OCI-LY3 (cell line): ENCODE measurements at regions not wholly inside any gene's neighbourhood (a gene's known extent, or its start where the extent isn't known, plus 50 kb on each side); places are given as distances from the start of the nearest gene placed in this dataset.

Experiments used
- H2AFZ ChIP-seq: fragments of 200-600, 300-600 bp; shearing (Covaris generic); 2 replicates; pipeline ENCODE4 v1.6.0; 2014; ENCODE audit warnings: antibody characterized with exemption, low read depth, low read length
- H3K27ac ChIP-seq: fragments of 200-600, 300-600 bp; sonication (generic); 2 replicates; pipeline ENCODE4 v1.5.1; 2014; ENCODE audit warnings: mild to moderate bottlenecking, low read length, moderate library complexity, mixed read lengths
- H3K27me3 ChIP-seq: fragments of 200-600, 300-600 bp; sonication (generic); 2 replicates; pipeline ENCODE4 v1.6.1; 2014; ENCODE audit warnings: low read depth, low read length, mixed read lengths
- H3K36me3 ChIP-seq: fragments of 200-600, 300-600 bp; sonication (generic); replicated peaks from 2 replicates; pipeline ENCODE3; 2014; ENCODE audit warnings: low read depth, low read length, mixed read lengths
- H3K4me1 ChIP-seq: fragments of 300-600, 200-600 bp; sonication (generic); 2 replicates; pipeline ENCODE4 v1.6.1; 2014; ENCODE audit warnings: low read length, mixed read lengths
- H3K4me2 ChIP-seq: fragments of 200-600, 300-600 bp; sonication (generic); 2 replicates; pipeline ENCODE4 v1.6.1; 2014; ENCODE audit warnings: low read length, mixed read lengths
- H3K4me3 ChIP-seq: fragments of 300-600, 200-600 bp; sonication (generic); 2 replicates; pipeline ENCODE4 v1.5.1; 2014; ENCODE audit warnings: antibody characterized with exemption, mild to moderate bottlenecking, low read length, moderate library complexity
- H3K79me2 ChIP-seq: fragments of 300-600, 200-600 bp; shearing (Covaris generic); 2 replicates; pipeline ENCODE4 v1.6.1; 2014; ENCODE audit warnings: mild to moderate bottlenecking, low read length, mixed read lengths
- H3K9ac ChIP-seq: fragments of 300-600, 200-600 bp; shearing (Covaris generic); 2 replicates; pipeline ENCODE4 v1.6.0; 2014; ENCODE audit warnings: mild to moderate bottlenecking, low read length, moderate library complexity
- H3K9me3 ChIP-seq: fragments of 200-600, 300-600 bp; shearing (Covaris generic); 2 replicates; pipeline ENCODE4 v1.6.1; 2014; ENCODE audit warnings: low read length, mixed read lengths; ENCODE audit not compliant: insufficient read depth
- H4K20me1 ChIP-seq: fragments of 200-600, 300-600 bp; sonication (generic); 2 replicates; pipeline ENCODE4 v1.6.1; 2016; ENCODE audit warnings: low read length, mixed read lengths; ENCODE audit not compliant: insufficient read depth
- CTCF ChIP-seq: fragments of 200-600, 300-600 bp; sonication (generic); IDR thresholded peaks from 2 replicates; pipeline ENCODE4 v1.5.1; 2014; ENCODE audit warnings: antibody characterized with exemption, low read length, low read depth
- EZH2phosphoT487 ChIP-seq: fragments of 200-600 bp; shearing (Covaris generic); IDR thresholded peaks from 2 replicates; pipeline ENCODE4 v1.6.1; 2018; ENCODE audit warnings: antibody characterized with exemption, mixed run types, low read depth

- no peaks in the 10 kb centered on the region for H3K79me2 ChIP-seq
- peaks cover 7% of the 10 kb centered on the region for H3K27me3 ChIP-seq
- TF ChIP-seq CTCF (no peak), EZH2phosphoT487 (no peak)
- H3K4me3 ChIP-seq: no peak overlapping the region
- peaks cover 9% of the 10 kb centered on the region for H3K4me1 ChIP-seq
- no peak overlapping the region for H2AFZ ChIP-seq
- H3K36me3 ChIP-seq: no peaks in the 10 kb centered on the region
- no peak overlapping the region for H3K9ac ChIP-seq
- no peaks in the 10 kb centered on the region for H4K20me1 ChIP-seq
- no peak overlapping the region for H3K4me2 ChIP-seq
- no peak overlapping the region for H3K27ac ChIP-seq
- no peaks in the 10 kb centered on the region for H3K9me3 ChIP-seq
These were observed 183.7 kb upstream of the STXBP6 start for GRCh38 chr14:25233613-25234012.

GRCh38 chr14:25231004-25231403, 181.1 kb upstream of the STXBP6 start:
- Histone ChIP-seq H3K27me3 (peaks cover 7% of the 10 kb centered on the region), H3K4me3 (no peak overlapping the region), H3K27ac (no peak overlapping the region), H3K9me3 (no peaks in the 10 kb centered on the region), H3K36me3 (no peaks in the 10 kb centered on the region), H4K20me1 (no peaks in the 10 kb centered on the region), H3K4me2 (no peak overlapping the region), H3K4me1 (no peaks in the 10 kb centered on the region), H3K9ac (no peak overlapping the region), H3K79me2 (no peaks in the 10 kb centered on the region), H2AFZ (no peak overlapping the region)
- TF ChIP-seq CTCF: no peak
- TF ChIP-seq EZH2phosphoT487: no peak

GRCh38 chr14:25226214-25226613, 176.3 kb upstream of the STXBP6 start:
- H3K27ac ChIP-seq: no peak overlapping the region
- no peak overlapping the region for H3K4me2 ChIP-seq
- no peaks in the 10 kb centered on the region for H3K79me2 ChIP-seq
- no peaks in the 10 kb centered on the region for H4K20me1 ChIP-seq
- H3K27me3 ChIP-seq: peaks cover 29% of the 10 kb centered on the region
- H3K36me3 ChIP-seq: no peaks in the 10 kb centered on the region
- no peaks in the 10 kb centered on the region for H3K9me3 ChIP-seq
- H2AFZ ChIP-seq: no peak overlapping the region
- no peak overlapping the region for H3K9ac ChIP-seq
- TF ChIP-seq CTCF (no peak), EZH2phosphoT487 (no peak)
- H3K4me1 ChIP-seq: no peaks in the 10 kb centered on the region
- H3K4me3 ChIP-seq: no peak overlapping the region

GRCh38 chr14:25222256-25222655, 172.3 kb upstream of the STXBP6 start:
- H3K9me3 ChIP-seq: no peaks in the 10 kb centered on the region
- H3K79me2 ChIP-seq: no peaks in the 10 kb centered on the region
- H2AFZ ChIP-seq: no peak overlapping the region
- TF ChIP-seq CTCF (no peak), EZH2phosphoT487 (no peak)
- no peak overlapping the region for H3K4me2 ChIP-seq
- H3K36me3 ChIP-seq: no peaks in the 10 kb centered on the region
- H3K9ac ChIP-seq: no peak overlapping the region
- H3K27me3 ChIP-seq: peaks cover 32% of the 10 kb centered on the region
- no peaks in the 10 kb centered on the region for H4K20me1 ChIP-seq
- H3K4me3 ChIP-seq: no peak overlapping the region
- no peaks in the 10 kb centered on the region for H3K4me1 ChIP-seq
- no peak overlapping the region for H3K27ac ChIP-seq
